HG03280 (cell line): ENCODE measurements at regions not wholly inside any gene's neighbourhood (a gene's known extent, or its start where the extent isn't known, plus 50 kb on each side); places are given as distances from the start of the nearest gene placed in this dataset.
"Not testable (repeated sequence)": the region's sequence is repeated elsewhere in the genome, so short reads cannot be mapped to it uniquely, and the experiment has no call there.

Source experiments
- ATAC-seq: cut with Tn5 transposase; IDR thresholded peaks from one replicate; pipeline ENCODE4 v1.9.1; 2021; ENCODE audit warnings: mild to moderate bottlenecking, moderate library complexity; ENCODE audit not compliant: unreplicated experiment

DNA sequence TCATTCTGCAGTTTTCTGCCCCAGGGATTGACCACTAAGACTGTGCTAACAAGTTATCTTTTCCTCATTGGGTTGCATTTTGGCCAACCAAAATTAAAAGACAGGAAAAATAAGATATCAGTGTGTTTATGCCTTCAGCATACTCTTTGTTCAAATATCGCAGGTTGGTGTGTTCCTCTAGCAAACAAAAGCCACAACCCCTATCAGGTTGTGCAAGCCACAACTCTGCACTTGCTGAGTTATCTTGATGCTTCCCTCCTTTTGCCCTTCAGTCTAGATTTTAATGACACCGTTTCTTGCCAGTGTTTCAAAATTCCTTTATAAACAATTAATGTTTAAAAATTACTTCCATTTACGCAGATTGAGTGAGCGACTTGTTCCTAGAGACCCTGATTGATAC is 1164.2 kb downstream of the NSUN3 start:
- ATAC-seq = no peak

DNA sequence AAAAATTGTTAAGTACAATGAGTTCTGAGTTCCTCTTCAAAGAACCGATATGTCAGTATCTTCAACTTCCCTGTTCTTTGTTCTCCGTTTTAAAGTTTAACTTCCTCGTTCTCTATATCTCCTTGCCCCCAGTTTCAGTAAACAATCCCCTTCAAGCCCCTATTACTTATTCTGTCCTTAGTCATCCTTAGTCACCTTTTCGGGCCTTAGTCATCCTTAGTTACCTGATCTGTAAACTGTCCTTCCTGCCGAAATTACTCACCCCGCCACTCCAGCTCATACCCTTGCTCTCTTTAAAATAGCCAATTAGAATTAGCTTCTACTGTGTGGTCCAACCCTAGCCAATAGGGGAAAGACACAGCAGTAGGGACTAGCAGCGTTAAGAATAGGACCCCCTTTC is 1165.6 kb downstream of the NSUN3 start:
- no peak for ATAC-seq

DNA sequence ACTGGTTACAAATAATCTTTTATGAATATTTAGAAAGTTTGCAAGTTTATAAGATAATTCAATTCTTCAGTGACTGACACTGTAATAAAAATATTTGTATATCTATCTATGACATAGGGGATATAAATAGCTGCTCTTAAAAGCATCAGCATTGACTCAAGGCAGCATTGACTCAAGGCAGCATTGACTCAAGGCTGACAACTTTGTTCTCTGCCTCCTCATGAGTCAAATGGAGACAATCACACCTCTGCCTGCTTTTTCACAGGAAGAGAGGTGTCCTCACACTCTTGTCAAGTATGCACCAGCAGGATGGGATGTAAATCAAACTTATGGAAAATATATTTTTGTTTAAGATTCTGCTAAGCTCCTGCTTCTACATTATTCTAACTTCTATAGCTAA is 1173.1 kb downstream of the NSUN3 start:
- no peak for ATAC-seq

DNA sequence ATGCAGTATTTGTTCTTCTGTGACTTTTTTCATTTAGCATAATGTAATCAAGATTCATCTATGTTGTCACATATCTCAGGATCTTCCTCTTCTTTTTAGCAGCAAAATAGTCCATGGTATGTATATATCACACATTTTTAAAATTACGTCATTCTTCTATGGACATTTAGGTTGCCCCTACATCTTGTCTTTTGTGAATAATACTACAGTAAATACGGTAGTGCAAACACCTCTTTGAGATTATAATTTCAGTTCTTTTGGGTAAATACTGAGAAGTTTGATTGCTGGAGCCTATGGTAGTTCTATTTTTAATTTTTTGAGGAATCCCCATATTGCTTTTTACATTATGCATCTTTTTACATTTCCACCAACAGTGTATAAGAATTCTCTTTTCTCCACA is 1174.9 kb downstream of the NSUN3 start:
- ATAC-seq = no peak

DNA sequence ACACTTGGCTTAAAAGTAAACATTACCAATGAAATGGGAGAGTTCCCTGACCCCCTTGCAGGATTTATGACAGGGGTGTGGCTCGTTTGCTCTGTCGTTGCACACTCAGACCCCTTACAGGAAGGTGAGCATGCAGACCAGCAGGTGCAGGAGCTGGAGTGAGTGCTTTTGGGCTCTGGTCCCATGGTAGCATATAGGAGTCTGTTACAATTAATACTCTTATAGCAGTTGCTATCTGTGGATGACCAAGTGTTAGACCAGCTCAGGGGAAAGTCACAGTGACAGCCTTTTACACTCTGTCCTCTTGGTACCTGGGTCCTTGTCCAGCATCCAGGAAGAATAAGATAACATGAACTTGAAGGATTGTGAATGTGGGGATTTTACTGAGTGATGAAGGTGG is 1177.5 kb downstream of the NSUN3 start:
- no peak for ATAC-seq

DNA sequence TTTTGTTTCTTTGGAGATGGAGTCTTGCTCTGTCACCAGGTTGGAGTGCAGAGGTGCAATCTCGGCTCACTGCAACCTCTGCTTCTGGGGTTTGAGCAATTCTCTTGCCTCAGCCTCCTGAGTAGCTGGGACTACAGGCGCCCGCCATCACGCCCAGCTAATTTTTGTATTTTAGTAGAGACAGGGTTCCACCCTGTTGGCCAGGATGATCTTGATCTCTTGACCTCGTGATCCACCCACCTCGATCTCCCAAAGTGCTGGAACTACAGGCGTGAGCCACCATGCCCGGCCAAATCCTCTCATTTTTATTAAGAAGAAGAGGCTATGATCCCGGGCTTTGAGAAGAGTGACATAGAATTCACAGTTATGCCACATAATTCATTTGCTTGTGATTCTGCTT is 1178.4 kb downstream of the NSUN3 start:
- not testable (repeated sequence) for ATAC-seq

DNA sequence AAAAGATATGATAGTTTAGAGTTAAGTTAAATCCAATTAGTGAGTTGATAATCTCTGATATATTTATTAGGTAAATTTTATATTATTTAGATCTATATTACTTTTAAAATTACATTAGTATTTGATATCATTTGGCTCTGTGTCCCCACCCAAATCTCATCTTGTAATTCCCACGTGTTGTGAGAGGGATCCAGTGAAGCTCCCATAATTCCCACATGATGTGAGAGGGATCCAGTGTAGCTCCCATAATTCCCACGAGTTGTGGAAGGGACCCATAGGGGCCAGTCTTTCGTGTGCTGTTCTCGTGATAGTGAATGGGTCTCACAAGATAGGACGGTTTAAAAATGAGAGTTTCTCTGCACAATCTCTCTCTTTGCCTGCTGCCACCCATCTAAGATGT is 1183.6 kb downstream of the NSUN3 start:
- no peak for ATAC-seq

DNA sequence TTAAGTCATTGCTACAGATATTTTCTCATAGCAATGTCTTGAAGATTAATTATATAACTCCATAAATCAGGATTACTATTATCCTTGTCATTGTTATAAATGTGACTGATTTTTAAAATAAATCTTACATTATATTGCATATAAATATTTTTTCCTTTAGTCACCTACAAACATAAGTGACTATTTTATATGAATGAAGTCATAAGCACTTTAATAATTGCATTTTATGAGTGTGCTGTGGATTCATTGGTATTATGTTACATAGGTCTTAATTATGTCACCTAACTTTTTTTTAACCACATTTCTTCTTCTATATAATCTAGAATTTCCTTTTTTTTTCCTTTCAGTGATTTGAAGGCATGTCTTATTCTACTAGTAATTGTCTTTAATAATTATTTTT is 1191.2 kb downstream of the NSUN3 start:
- no peak for ATAC-seq

DNA sequence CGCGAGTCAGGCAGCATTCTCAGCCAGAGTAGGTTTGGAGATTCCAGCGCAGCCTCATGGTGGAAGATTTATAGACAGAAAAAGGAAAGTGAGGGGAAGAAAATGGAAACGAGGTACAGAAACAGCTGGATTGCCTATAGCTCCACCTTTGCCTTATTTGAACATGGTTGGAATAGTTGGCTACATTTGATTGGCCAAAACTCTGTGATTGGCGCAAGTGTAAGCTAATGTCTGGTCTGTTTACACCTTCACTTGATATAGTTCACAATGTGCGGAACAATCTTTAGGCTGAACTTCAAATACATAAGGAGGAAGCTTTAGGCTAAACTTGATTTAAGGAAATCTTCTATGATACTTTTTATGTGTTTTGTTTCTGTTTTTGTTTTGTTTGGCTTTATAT is 1191.9 kb downstream of the NSUN3 start:
- ATAC-seq = no peak

DNA sequence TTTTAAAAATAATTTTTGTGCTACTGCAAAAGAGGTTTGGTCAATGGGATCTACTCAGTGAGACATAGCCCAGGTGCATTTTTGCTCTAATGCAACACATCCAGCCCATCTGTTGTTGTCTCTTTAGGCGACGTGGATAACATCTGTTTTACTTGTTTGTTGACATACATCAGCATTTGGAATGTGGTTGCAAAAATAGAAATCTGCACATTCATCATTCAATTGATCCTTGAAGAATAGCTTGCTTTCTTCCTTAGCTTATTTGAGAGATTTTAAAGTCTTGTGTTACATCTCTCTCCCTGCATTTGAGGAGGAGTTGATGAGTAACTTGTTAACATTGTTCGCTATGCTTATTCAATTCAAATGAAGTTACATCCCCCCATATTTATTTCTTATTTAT is 1202.3 kb downstream of the NSUN3 start:
- ATAC-seq = no peak

DNA sequence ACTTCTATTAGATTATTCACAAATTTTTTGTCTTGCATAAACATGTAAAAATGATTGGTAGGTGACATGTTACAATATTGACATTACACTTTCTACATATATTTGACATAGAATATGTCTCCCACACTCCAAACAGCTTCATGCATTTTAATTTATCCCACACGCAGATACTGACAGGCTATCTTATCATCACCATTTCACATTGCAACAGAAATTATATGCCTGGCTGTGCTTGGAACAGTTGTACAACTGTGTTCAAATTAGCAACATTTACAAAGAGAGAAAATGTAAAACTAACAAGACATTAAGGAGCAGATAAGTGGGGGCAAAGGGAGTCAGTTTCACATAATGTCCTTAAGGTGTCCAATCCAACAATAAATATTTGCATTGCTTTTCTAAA is 1208.5 kb downstream of the NSUN3 start:
- ATAC-seq = no peak

DNA sequence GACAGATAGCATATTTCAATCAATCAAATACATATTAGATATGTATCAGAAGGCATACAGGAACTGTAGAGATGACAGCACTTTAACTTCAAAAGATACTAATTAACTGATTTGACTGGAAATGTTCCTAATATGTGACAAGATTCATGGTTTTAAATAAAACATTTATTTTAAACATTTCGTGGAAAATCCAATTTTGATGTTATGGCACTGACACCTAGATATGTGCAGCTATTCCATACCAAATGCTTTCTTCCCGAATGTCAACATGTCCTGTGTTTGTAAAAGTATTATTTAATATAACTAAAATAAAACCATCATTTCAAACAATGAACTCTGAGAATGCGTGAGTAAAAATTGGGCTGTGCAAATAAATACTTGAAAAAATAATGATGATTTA is 1209.3 kb downstream of the NSUN3 start:
- ATAC-seq = no peak

DNA sequence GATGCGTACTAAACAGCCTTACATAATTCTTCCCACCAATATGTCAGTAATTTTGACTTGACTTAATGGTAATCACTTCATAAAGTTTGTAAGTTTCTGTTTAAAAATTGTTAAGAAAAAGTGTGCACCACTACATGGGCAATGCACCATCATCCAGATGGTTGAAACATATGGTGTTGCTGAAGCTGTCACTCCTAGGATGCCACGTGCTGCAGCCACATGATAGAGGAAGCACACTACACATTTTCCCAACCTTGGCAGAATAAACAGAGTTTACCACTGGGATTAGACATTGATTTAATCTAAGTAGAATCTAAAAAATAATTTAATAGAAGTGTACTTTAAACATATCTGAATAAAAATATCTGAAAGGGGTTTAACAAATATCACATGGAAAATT is 1209.9 kb downstream of the NSUN3 start:
- no peak for ATAC-seq

DNA sequence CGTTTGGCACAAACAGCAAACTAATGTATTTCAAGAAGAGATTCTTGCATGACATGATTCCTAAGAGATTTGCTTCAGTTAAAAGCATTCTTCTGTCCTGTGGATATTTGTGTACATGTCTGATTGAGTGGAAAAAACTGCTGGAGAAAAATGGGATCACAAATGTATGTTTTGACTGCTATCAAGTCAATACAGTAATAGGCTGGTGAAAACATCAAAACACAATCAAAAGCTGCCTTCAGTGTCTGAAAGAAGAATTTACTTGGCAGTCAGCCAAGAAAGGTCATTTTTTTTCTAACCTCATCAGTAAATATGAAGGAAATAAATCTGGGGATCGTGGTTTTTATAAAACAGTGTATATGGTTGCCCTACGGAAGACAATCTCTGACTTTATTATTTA is 1214.8 kb downstream of the NSUN3 start:
- no peak for ATAC-seq

DNA sequence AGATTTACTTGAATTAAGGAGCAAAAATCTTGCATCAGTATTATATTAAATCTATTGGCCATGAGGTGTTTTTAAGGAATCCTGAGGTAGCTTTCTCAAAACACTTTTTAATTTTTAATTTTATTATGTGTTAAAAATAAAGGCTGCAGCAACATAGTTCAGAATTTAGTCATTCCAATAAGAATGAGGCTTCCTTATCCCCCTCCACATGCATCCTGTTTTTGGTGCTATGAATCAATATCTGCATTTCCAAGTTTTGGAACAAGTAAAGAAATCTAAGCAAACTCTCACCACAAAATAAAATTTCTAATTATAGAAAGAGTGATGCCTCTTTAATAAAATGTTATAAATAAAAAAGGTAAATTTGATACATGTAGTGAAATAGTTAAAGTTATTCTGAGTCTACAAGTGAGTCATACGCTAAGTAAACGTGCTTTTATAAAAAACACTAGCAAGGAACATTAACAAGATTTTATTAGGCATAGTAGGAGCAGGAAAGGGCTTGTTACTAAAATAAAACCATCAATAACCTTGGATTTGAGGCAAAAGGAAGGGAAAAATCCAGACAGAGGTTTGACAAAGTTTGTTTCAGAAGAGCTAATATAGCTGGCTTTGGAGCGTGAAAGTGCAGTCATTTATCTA is 1218.0 kb downstream of the NSUN3 start:
- ATAC-seq = no peak

DNA sequence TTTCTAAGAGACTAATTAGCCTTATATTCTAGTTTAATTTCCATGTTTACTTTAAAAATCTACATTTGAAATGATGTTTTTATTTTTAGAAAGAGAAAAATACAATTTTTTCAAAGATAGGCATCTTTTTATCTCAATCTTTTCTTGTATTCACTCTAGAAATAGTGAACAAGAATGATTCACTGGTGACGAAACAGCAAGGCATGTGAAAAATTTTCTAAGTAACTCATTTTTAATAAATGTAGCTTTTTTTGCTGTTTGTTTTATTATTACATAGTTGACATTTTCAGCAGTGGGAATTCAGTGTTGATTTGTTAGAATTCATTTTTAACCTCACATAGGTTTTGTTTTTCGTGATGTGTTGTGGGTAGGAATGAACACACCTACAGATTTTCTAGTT is 1226.4 kb downstream of the NSUN3 start:
- ATAC-seq = no peak

DNA sequence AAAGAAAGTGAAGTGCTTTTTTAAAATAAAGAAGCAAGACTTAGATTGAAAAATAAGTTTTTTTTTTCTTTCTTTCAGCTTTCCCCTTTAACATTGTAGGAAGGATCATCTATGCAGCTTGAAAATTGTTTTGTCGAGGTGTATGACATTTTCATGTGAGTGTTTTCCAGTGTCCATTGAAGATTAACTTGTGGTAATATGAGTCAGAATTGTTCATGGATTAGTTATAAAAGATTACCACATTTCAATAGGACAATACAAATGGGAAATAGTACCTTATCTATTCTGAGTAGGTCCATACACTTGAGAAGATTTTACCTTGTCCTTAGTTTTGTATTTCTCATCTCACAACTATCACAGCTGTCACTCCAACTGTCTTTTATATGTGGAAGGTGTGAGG is 1234.7 kb downstream of the NSUN3 start:
- ATAC-seq = no peak

DNA sequence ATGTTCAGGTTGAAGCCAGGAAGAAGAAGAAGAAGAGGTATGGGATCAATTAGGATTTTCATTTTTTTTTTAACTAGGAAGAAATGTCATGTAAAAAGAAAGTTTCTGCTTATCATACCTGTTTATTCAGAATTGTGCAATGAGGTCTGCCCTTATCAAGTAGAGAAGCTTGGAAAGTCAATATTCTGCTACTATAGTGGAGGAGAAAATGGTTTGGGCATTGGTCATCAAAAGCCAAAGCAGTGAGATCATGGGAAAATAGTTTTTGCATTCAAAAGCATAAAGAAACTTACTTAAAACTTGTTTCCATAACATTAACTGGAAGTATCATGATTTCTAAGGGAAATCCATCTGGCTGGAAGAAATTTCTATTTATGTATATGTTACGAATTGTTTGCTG is 1239.2 kb downstream of the NSUN3 start:
- no peak for ATAC-seq

DNA sequence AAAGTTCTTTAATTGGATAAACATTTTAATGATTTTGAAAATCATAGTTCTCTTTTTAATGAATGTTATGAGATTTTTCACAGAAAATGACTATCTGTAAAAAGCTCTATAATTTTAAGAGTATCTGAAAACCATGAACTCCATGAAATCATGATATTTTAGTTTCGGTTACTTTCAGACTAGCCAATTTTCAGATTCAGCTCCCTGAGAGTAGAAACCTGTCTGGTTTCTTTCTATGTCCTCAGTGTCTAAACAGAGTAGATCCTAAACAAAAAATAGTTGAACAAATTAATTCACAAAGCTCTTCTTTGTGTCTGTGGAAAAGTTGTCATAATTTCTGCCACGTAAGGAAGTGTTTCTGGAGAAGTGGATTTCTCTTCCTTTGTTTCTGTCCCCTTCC is 1247.7 kb downstream of the NSUN3 start:
- no peak for ATAC-seq

DNA sequence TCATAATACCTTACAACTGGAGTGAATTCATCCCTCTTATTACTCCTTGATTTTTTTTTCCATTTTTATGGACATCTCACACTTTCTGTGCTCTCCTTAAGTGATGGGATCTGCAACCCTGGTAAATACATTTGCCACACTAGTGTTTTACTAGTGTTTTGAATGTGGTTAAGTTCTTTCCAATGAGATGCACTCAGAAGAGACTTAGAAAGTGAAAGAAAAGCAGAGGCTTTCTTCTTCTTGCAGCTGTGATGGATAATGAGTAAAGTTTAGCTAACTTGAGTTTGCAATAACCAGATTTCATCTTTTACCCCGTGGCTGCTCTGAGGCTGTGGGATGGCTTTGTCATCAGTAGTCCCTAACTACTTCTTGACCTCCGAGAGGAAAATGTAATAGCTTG is 1248.4 kb downstream of the NSUN3 start:
- no peak for ATAC-seq

DNA sequence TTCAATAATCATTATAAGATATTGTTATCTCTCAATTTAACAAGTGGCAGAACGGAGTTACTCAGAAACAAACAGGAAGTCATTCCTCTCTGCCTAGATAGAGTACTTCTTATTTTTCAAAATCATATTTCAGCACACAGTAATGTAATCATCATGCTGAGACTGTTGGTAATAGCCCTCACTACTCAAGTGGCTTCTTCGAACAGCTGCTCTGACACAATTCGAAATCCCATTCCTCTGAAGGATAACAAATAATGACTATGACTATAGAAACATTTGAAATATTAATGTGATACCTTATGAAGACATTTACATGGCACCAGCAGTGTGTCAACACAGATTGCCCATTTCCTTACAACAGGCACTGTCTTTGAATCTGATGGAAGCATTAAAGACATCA is 1249.8 kb downstream of the NSUN3 start:
- no peak for ATAC-seq

DNA sequence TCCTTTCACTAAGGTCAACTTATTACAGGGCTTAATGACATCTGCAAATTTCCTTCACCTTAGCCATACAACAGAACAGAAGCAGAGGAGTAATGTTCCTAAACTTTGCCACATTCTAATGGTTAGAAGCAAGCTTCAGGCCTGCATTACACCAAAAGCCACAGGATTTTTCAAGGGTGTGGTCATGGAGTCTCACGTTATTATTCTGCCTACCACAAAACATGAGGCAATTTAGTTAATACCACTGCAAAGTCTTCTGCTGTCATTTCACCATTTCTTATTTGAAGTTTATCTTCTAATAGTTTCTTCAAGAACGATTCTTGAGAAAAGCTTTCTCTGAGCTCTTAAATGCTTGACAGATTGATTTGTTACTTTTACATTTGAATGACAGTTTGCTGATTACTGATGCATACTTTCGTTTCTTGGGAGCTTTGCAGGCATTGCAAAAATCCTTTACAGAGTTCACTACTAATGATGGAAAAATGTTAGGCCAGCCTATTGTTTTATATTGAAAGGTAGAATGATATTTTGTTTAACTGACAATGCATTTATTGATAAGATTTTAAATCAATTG is 1257.1 kb downstream of the NSUN3 start:
- ATAC-seq = no peak

DNA sequence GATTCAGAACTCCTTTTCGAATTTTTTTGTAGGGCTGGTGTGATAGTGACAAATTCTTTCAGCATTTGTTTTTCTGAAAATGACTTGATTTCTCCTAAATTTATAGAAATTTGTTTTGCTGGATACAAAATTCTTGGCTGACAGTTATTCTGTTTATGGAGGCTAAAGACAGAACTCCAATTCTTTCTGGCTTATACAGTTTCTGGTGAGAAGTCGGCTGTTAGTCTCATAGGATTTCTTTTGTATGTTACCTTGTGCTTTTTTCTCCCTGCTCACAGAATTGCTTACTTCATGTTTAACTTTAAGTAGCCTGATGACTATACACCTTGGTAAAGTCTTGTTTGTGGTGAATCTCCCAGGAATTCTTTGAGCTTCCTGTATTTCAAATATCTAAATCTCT is 1264.6 kb downstream of the NSUN3 start:
- no peak for ATAC-seq
